ENCODE measurements at regions not wholly inside any gene's neighbourhood (a gene's known extent, or its start where the extent isn't known, plus 50 kb on each side); places are given as distances from the start of the nearest gene placed in this dataset.

GRCh38 chr5:106523852-106524251 lies 1146.9 kb downstream of the EFNA5 start:
- H3K4me2 ChIP-seq (ENCODE audit: control insufficient read depth, extremely low read depth, insufficient read depth, low read depth, low read length): no peak overlapping the region
- H3K79me2 ChIP-seq (ENCODE audit: control insufficient read depth, insufficient read depth, low read length): no peaks in the 10 kb centered on the region
- H3K9me3 ChIP-seq (ENCODE audit: control insufficient read depth, low read depth, low read length): no peaks in the 10 kb centered on the region
- no peaks in the 10 kb centered on the region for H3K9me1 ChIP-seq (ENCODE audit: control insufficient read depth, extremely low read depth, insufficient read depth, low read length)
- H3K36me3 ChIP-seq (ENCODE audit: control insufficient read depth in 2 of 2, extremely low read depth in 1 of 2, insufficient read depth in 2 of 2, low read length in 2 of 2): no peaks in the 10 kb centered on the region
- no peak for FAIRE-seq
- H4K20me1 ChIP-seq (ENCODE audit: control insufficient read depth, extremely low read depth, insufficient read depth, low read length): no peaks in the 10 kb centered on the region
- no peak overlapping the region for H3K27ac ChIP-seq (ENCODE audit: control insufficient read depth, insufficient read depth, low read length)
- dilution Hi-C loops (cut with MboI; ENCODE audit: extremely low pct_ligation_motif_present, low sequenced_read_pairs): no loop called here
- no peaks in the 10 kb centered on the region for H3K27me3 ChIP-seq (ENCODE audit: control insufficient read depth, extremely low read depth, insufficient read depth, low read length)
- no peak for DNase-seq (ENCODE audit: low read depth, low spot score)
- TF ChIP-seq CTCF (optimal IDR thresholded peaks at IDR 0.05 in 1 of 3, IDR thresholded peaks at IDR 0.05 in 1 of 3, conservative IDR thresholded peaks at IDR 0.05 in 1 of 3; ENCODE audit: extremely low read depth in 1 of 3, insufficient read depth in 2 of 3, low read length in 3 of 3) (no peak), EZH2 (IDR thresholded peaks at IDR 0.05; ENCODE audit: low read length) (no peak)
- H3K9ac ChIP-seq (ENCODE audit: control insufficient read depth, extremely low read depth, insufficient read depth, low read length): no peak overlapping the region
- no peak overlapping the region for H2AFZ ChIP-seq (ENCODE audit: control insufficient read depth, low read length)
- no peaks in the 10 kb centered on the region for H3K4me1 ChIP-seq (ENCODE audit: control insufficient read depth, extremely low read depth, insufficient read depth, low read length)
- H3K4me3 ChIP-seq (ENCODE audit: control insufficient read depth in 2 of 3, extremely low read depth in 1 of 3, insufficient read depth in 2 of 3, low read depth in 1 of 3, low read length in 3 of 3): no peak overlapping the region

GRCh38 chr5:106522296-106522695 lies 1148.4 kb downstream of the EFNA5 start:
- no peak for DNase-seq (ENCODE audit: low read depth, low spot score)
- TF ChIP-seq CTCF (optimal IDR thresholded peaks at IDR 0.05 in 1 of 3, IDR thresholded peaks at IDR 0.05 in 1 of 3, conservative IDR thresholded peaks at IDR 0.05 in 1 of 3; ENCODE audit: extremely low read depth in 1 of 3, insufficient read depth in 2 of 3, low read length in 3 of 3) (no peak), EZH2 (IDR thresholded peaks at IDR 0.05; ENCODE audit: low read length) (no peak)
- no peaks in the 10 kb centered on the region for H4K20me1 ChIP-seq (ENCODE audit: control insufficient read depth, extremely low read depth, insufficient read depth, low read length)
- no peaks in the 10 kb centered on the region for H3K27me3 ChIP-seq (ENCODE audit: control insufficient read depth, extremely low read depth, insufficient read depth, low read length)
- no peaks in the 10 kb centered on the region for H3K4me1 ChIP-seq (ENCODE audit: control insufficient read depth, extremely low read depth, insufficient read depth, low read length)
- H3K9me3 ChIP-seq (ENCODE audit: control insufficient read depth, low read depth, low read length): no peaks in the 10 kb centered on the region
- dilution Hi-C loops (cut with MboI; ENCODE audit: extremely low pct_ligation_motif_present, low sequenced_read_pairs): no loop called here
- H3K9ac ChIP-seq (ENCODE audit: control insufficient read depth, extremely low read depth, insufficient read depth, low read length): no peak overlapping the region
- H3K27ac ChIP-seq (ENCODE audit: control insufficient read depth, insufficient read depth, low read length): no peak overlapping the region
- no peak overlapping the region for H3K4me2 ChIP-seq (ENCODE audit: control insufficient read depth, extremely low read depth, insufficient read depth, low read depth, low read length)
- no peak overlapping the region for H2AFZ ChIP-seq (ENCODE audit: control insufficient read depth, low read length)
- no peaks in the 10 kb centered on the region for H3K9me1 ChIP-seq (ENCODE audit: control insufficient read depth, extremely low read depth, insufficient read depth, low read length)
- no peaks in the 10 kb centered on the region for H3K36me3 ChIP-seq (ENCODE audit: control insufficient read depth in 2 of 2, extremely low read depth in 1 of 2, insufficient read depth in 2 of 2, low read length in 2 of 2)
- no peak overlapping the region for H3K4me3 ChIP-seq (ENCODE audit: control insufficient read depth in 2 of 3, extremely low read depth in 1 of 3, insufficient read depth in 2 of 3, low read depth in 1 of 3, low read length in 3 of 3)
- no peaks in the 10 kb centered on the region for H3K79me2 ChIP-seq (ENCODE audit: control insufficient read depth, insufficient read depth, low read length)
- no peak for FAIRE-seq
